ENCODE measurements at regions not wholly inside any gene's neighbourhood (a gene's known extent, or its start where the extent isn't known, plus 50 kb on each side); places are given as distances from the start of the nearest gene placed in this dataset.

- TF ChIP-seq CTCF (IDR thresholded peaks at IDR 0.05) (no peak), EZH2phosphoT487 (IDR thresholded peaks at IDR 0.05) (no peak)
These were observed 178.0 kb upstream of the HS6ST1 start for GRCh38 chr2:128496700-128497099.

Data from neural progenitor cell (in vitro differentiated cells).